ENCODE measurements at regions not wholly inside any gene's neighbourhood (a gene's known extent, or its start where the extent isn't known, plus 50 kb on each side); places are given as distances from the start of the nearest gene placed in this dataset.

DNA sequence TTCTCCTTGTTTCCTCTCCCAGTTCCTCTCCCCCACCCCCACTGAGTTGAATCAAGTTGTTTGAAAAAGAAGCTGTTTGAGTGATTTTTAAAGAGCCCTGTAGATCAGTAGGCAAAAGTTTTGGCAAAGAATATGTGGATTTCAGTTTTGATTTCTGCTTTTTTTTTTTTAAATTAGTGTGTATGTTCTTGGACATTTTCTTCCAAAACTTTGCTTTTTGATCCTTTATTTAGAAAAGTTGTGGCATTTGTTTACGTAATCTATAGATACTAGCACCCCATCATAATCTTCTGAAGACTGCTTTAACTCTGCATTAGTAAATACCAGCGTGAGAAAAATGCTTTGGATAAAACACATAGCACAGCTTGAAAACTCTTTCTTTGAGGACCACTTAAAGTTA lies 190.3 kb upstream of the SEL1L start:
- DNase-seq (ENCODE audit: low read depth in 1 of 2, low spot score in 1 of 2) (no peak), ATAC-seq (no peak), FAIRE-seq (no peak)
- ChIA-PET CTCF (interaction anchor here (0.6 kb wide), 1 partner anchor 96 kb away, joined by 4 read pairs; no protein-coding TSS in a partner anchor), POLR2A (no interaction called here)
- no peak overlapping the region for H3K4me3 ChIP-seq
- TF ChIP-seq HES2 (IDR thresholded peaks at IDR 0.05) (no peak), FOSL2 (IDR thresholded peaks at IDR 0.05) (no peak), FOSL2 (CRISPR knock-in tag; IDR thresholded peaks at IDR 0.05) (no peak), ZNF302 (CRISPR knock-in tag; IDR thresholded peaks at IDR 0.05) (no peak), FOXS1 (CRISPR knock-in tag; IDR thresholded peaks at IDR 0.05) (no peak), ZSCAN20 (CRISPR knock-in tag; IDR thresholded peaks at IDR 0.05) (no peak), NPAS2 (CRISPR knock-in tag; IDR thresholded peaks at IDR 0.05; ENCODE audit: borderline replicate concordance) (no peak), EHF (CRISPR knock-in tag; IDR thresholded peaks at IDR 0.05) (no peak), HOXB13 (CRISPR knock-in tag; IDR thresholded peaks at IDR 0.05; ENCODE audit: low read depth) (no peak)
- TF ChIP-seq, protein P1, sequence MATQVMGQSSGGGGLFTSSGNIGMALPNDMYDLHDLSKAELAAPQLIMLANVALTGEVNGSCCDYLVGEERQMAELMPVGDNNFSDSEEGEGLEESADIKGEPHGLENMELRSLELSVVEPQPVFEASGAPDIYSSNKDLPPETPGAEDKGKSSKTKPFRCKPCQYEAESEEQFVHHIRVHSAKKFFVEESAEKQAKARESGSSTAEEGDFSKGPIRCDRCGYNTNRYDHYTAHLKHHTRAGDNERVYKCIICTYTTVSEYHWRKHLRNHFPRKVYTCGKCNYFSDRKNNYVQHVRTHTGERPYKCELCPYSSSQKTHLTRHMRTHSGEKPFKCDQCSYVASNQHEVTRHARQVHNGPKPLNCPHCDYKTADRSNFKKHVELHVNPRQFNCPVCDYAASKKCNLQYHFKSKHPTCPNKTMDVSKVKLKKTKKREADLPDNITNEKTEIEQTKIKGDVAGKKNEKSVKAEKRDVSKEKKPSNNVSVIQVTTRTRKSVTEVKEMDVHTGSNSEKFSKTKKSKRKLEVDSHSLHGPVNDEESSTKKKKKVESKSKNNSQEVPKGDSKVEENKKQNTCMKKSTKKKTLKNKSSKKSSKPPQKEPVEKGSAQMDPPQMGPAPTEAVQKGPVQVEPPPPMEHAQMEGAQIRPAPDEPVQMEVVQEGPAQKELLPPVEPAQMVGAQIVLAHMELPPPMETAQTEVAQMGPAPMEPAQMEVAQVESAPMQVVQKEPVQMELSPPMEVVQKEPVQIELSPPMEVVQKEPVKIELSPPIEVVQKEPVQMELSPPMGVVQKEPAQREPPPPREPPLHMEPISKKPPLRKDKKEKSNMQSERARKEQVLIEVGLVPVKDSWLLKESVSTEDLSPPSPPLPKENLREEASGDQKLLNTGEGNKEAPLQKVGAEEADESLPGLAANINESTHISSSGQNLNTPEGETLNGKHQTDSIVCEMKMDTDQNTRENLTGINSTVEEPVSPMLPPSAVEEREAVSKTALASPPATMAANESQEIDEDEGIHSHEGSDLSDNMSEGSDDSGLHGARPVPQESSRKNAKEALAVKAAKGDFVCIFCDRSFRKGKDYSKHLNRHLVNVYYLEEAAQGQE (IDR thresholded peaks at IDR 0.05), result no peak
- TF ChIP-seq, protein P2, sequence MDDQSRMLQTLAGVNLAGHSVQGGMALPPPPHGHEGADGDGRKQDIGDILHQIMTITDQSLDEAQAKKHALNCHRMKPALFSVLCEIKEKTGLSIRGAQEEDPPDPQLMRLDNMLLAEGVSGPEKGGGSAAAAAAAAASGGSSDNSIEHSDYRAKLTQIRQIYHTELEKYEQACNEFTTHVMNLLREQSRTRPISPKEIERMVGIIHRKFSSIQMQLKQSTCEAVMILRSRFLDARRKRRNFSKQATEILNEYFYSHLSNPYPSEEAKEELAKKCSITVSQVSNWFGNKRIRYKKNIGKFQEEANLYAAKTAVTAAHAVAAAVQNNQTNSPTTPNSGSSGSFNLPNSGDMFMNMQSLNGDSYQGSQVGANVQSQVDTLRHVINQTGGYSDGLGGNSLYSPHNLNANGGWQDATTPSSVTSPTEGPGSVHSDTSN (IDR thresholded peaks at IDR 0.05), result no peak
- no peaks in the 10 kb centered on the region for H3K4me1 ChIP-seq
- no peak overlapping the region for H3K27ac ChIP-seq
- H3K9me3 ChIP-seq, result no peaks in the 10 kb centered on the region
- no peak overlapping the region for H3K4me2 ChIP-seq
- 3% methylated on average over 2 of the region's 2 CpGs for WGBS (ENCODE audit: missing lambda C conversion rate)

- DNase-seq (ENCODE audit: low read depth in 1 of 2, low spot score in 1 of 2) (no peak), FAIRE-seq (no peak), ATAC-seq (no peak)
- WGBS (ENCODE audit: missing lambda C conversion rate), result 2% methylated on average over 2 of the region's 2 CpGs
- H3K9me3 ChIP-seq, result no peaks in the 10 kb centered on the region
- CTCF ChIA-PET, result interaction anchor here (1.4 to 1.7 kb wide), 2 partner anchors 13 to 17 kb away, joined by 4 to 6 read pairs; no protein-coding TSS in a partner anchor
- no peak overlapping the region for H3K4me3 ChIP-seq
- H3K4me1 ChIP-seq, result no peaks in the 10 kb centered on the region
- POLR2A ChIA-PET, result no interaction called here
- H3K4me2 ChIP-seq, result no peak overlapping the region
- H3K27ac ChIP-seq, result no peak overlapping the region
- TF ChIP-seq POLR2AphosphoS2 (conservative IDR thresholded peaks at IDR 0.05; ENCODE audit: low read length), result no peak
- no peak for TF ChIP-seq FOXS1 (CRISPR knock-in tag; IDR thresholded peaks at IDR 0.05)
- no peak for TF ChIP-seq TFCP2L1 (CRISPR knock-in tag; IDR thresholded peaks at IDR 0.05)
- TF ChIP-seq FOSL2 (IDR thresholded peaks at IDR 0.05), result no peak
- TF ChIP-seq FOSL2 (CRISPR knock-in tag; IDR thresholded peaks at IDR 0.05), result no peak
- no peak for TF ChIP-seq NR3C1 (IDR thresholded peaks at IDR 0.05)
- TF ChIP-seq, protein P3, sequence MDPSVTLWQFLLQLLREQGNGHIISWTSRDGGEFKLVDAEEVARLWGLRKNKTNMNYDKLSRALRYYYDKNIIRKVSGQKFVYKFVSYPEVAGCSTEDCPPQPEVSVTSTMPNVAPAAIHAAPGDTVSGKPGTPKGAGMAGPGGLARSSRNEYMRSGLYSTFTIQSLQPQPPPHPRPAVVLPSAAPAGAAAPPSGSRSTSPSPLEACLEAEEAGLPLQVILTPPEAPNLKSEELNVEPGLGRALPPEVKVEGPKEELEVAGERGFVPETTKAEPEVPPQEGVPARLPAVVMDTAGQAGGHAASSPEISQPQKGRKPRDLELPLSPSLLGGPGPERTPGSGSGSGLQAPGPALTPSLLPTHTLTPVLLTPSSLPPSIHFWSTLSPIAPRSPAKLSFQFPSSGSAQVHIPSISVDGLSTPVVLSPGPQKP (IDR thresholded peaks at IDR 0.05; ENCODE audit: low read depth, low read length), result no peak
- no peak for TF ChIP-seq CBX2 (IDR thresholded peaks at IDR 0.05; ENCODE audit: borderline replicate concordance, low read depth)
- TF ChIP-seq HDAC2 (IDR thresholded peaks at IDR 0.05), result no peak
- TF ChIP-seq JUNB (IDR thresholded peaks at IDR 0.05), result no peak
- TF ChIP-seq EHF (CRISPR knock-in tag; IDR thresholded peaks at IDR 0.05), result no peak
- TF ChIP-seq HOXB5 (CRISPR knock-in tag; IDR thresholded peaks at IDR 0.05), result no peak
- TF ChIP-seq, protein P4, sequence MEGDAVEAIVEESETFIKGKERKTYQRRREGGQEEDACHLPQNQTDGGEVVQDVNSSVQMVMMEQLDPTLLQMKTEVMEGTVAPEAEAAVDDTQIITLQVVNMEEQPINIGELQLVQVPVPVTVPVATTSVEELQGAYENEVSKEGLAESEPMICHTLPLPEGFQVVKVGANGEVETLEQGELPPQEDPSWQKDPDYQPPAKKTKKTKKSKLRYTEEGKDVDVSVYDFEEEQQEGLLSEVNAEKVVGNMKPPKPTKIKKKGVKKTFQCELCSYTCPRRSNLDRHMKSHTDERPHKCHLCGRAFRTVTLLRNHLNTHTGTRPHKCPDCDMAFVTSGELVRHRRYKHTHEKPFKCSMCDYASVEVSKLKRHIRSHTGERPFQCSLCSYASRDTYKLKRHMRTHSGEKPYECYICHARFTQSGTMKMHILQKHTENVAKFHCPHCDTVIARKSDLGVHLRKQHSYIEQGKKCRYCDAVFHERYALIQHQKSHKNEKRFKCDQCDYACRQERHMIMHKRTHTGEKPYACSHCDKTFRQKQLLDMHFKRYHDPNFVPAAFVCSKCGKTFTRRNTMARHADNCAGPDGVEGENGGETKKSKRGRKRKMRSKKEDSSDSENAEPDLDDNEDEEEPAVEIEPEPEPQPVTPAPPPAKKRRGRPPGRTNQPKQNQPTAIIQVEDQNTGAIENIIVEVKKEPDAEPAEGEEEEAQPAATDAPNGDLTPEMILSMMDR (IDR thresholded peaks at IDR 0.05), result no peak
- TF ChIP-seq ZSCAN20 (CRISPR knock-in tag; IDR thresholded peaks at IDR 0.05), result no peak
- no peak for TF ChIP-seq CHD2 (IDR thresholded peaks at IDR 0.05; ENCODE audit: low read length, partially characterized antibody)
Measured at GRCh38 chr14:81727218-81727617, 193.6 kb upstream of the SEL1L start.
